HG03354 (cell line): ENCODE measurements at regions not wholly inside any gene's neighbourhood (a gene's known extent, or its start where the extent isn't known, plus 50 kb on each side); places are given as distances from the start of the nearest gene placed in this dataset.

Source experiments
- ATAC-seq: cut with Tn5 transposase; IDR thresholded peaks from one replicate; pipeline ENCODE4 v1.9.1; 2021; ENCODE audit warnings: mild to moderate bottlenecking; ENCODE audit not compliant: unreplicated experiment, poor library complexity, severe bottlenecking

- no peak for ATAC-seq
These were observed 51.1 kb downstream of the GARRE1 start for GRCh38 chr19:34305221-34306083.

DNA sequence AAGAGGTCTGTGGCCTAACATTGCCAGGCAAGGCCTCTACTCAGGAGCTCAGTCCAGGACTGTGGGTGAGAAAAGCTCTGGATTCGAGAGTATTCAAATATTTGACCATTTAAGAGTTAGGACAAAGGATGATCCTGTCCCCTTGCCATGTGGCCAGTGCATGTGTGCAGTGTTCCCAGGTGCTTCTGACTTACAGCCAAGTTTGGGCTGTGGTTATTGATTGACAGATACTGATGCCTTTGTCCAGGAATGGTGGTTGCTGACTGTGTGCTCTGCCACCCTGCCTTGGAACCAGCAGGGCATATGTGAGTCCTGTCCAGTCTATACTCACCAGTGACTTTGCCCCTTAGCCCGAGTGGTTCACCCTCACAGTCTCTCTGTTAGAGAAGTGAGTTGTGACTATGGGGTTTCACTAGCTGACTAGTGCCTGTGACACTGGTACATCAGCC is 51.9 kb downstream of the GARRE1 start:
- no peak for ATAC-seq

GRCh38 chr19:34306824-34307223 is 52.5 kb downstream of the GARRE1 start:
- ATAC-seq, result no peak

- ATAC-seq, result no peak
These were observed 54.3 kb downstream of the GARRE1 start for GRCh38 chr19:34308381-34309367.

GRCh38 chr19:34309368-34310138 is 55.2 kb downstream of the GARRE1 start:
- no peak for ATAC-seq

DNA sequence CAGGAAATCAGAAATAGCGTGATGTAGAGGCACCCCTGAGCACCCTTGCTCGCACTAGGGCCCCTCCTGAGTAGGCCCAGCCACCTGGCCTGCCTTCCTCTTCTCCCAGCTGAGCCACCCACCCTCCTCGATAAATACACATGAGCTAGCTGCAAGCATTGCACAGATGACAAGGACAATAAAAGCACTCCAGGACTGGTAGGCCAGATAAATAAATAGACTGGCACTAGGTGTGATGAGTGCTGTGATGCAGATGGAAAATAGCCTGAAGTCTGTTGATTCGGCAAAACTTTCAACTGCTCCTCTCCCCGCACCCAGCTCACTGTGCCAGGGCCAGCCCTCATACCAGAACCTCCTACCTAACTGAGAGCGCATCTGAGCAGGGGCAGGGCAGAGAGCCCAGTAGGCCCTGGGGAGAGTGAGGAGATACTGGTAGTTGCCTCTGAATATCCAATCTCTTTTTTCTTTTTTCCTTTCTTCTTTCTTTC is 54.5 kb upstream of the GPI start:
- peak; percentile 40 for ATAC-seq

DNA sequence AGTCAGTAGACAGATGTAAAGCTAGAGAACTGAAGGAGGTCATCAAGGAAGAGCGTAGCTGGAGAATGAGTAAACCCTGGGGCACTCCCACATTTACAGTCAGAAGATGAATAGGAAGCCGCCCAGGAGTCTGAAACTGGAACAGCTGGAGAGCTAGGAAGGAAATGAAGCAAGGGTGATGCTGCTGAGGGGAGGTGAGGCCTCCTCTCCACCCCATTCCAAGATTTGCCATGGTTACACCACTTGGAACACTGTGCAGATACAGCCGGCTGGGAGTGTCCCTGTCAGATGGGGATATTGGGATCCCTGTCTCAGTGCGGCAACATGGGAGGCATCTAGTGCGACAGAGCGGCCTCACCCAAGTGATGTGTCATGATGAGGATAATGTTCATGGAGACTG is 51.8 kb upstream of the GPI start:
- no peak for ATAC-seq

DNA sequence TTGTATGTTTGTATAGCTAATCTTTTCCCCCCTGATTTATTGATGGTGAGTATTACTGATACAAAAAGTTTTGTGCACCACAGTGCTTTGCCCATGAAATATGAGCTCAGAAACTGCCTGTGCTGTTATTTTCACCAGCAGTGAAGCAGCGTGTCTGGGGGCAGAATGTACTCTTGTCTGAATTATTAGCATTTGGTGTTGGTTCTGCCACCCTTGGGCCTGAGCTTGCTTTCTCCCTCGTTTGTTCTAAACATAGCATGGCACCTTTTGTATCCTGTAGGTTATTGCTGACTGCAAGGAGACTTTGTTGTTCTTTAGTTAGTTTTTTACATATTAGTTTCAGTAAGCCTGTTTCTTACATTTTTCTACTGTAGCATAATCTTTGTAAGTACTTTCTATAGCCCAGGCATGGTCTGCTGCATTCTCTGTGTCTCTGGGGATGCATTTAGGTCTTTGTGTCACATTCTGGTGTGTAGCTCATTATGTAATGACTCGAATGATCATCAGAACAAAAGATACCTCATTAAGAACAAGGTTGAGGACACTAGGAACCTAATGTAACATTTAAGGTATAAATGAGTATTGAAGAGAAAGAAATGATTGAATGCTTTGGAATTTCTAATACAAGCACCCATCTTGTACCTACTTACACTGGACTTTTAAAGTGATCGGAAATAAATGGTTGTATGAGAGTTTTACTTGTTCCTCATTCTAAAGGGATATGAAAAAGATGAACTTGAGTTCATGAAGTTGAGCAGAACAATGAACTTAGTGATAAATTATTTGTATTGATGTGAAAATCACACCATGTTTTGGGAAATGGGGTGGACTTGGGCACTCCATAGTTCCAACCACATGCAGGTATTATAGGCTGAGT is 50.3 kb upstream of the GPI start:
- peak; percentile 78 for ATAC-seq
